H1 (cell line): ENCODE measurements at regions not wholly inside any gene's neighbourhood (a gene's known extent, or its start where the extent isn't known, plus 50 kb on each side); places are given as distances from the start of the nearest gene placed in this dataset.

ENCODE experiments used
- CTCF ChIA-PET: fragments of 300-600 bp; sonication (Branson Sonifier 250); formaldehyde crosslinking; loops from one replicate; lab custom pipeline; 2021; ENCODE audit not compliant: partially characterized antibody; lab: Charles Lee
- POLR2A ChIA-PET: fragments of 300-600 bp; sonication (Branson Sonifier 250); formaldehyde crosslinking; loops from one replicate; lab custom pipeline; 2021; ENCODE audit warnings: inconsistent platforms; ENCODE audit not compliant: partially characterized antibody; lab: Charles Lee
- DNase-seq, 2 experiments: peaks; one replicate each; pipeline versions ENCODE4 v3.0.0 to v3.0.0-alpha.2; 2010 to 2022; ENCODE audit warnings: low spot score in 2 of 2, low read depth in 1 of 2, mixed read lengths in 1 of 2
- FAIRE-seq: peaks from 2 replicates; lab custom pipeline; 2011; peaks lifted over from hg19 to GRCh38; lab: Jason Lieb, UNC
- H2AFZ ChIP-seq: 2 replicates; pipeline ENCODE4 v1.8.1; 2012; ENCODE audit warnings: low read length, inconsistent platforms
- H2AK5ac ChIP-seq: 2 replicates; pipeline ENCODE4 v1.6.1; 2013; ENCODE audit warnings: low read depth, low read length
- H2BK120ac ChIP-seq: replicated peaks from 2 replicates; pipeline ENCODE3; 2013; ENCODE audit warnings: low read depth, low read length, inconsistent platforms
- H2BK12ac ChIP-seq: 2 replicates; pipeline ENCODE4 v1.6.1; 2013; ENCODE audit warnings: low read depth, low read length
- H2BK15ac ChIP-seq: 2 replicates; pipeline ENCODE4 v1.6.1; 2013; ENCODE audit warnings: low read length
- H2BK20ac ChIP-seq: 2 replicates; pipeline ENCODE4 v1.6.1; 2013; ENCODE audit warnings: low read length
- H2BK5ac ChIP-seq: 2 replicates; pipeline ENCODE4 v1.6.1; 2013; ENCODE audit warnings: low read depth, low read length
- H3K14ac ChIP-seq: 2 replicates; pipeline ENCODE4 v1.6.1; 2013; ENCODE audit warnings: inconsistent platforms; ENCODE audit not compliant: insufficient read length
- H3K18ac ChIP-seq: 2 replicates; pipeline ENCODE4 v1.6.1; 2013; ENCODE audit warnings: low read length; ENCODE audit errors: extremely low read depth
- H3K23ac ChIP-seq: 2 replicates; pipeline ENCODE4 v1.6.1; 2013; ENCODE audit warnings: inconsistent platforms; ENCODE audit not compliant: insufficient read length
- H3K23me2 ChIP-seq: 2 replicates; pipeline ENCODE4 v1.6.1; 2013; ENCODE audit warnings: low read depth, low read length
- H3K27ac ChIP-seq: 2 replicates; pipeline ENCODE4 v1.6.1; 2011; ENCODE audit warnings: low read depth, low read length, inconsistent platforms
- H3K27me3 ChIP-seq, 4 experiments: replicated peaks in 1 of 4; 1 replicate in 1 of 4; 2 replicates in 3 of 4; pipeline versions ENCODE4 v1.6.1 to v1.8.1; 2011 to 2013; ENCODE audit warnings: low read length in 3 of 4, mild to moderate bottlenecking in 3 of 4, inconsistent platforms in 2 of 4, mixed read lengths in 2 of 4, moderate library complexity in 1 of 4; ENCODE audit not compliant: control insufficient read depth in 3 of 4, insufficient read depth in 3 of 4; ENCODE audit errors: extremely low read depth in 1 of 4
- H3K36me3 ChIP-seq, 4 experiments: 2 replicates each; pipeline versions ENCODE4 v1.6.1 to v1.8.1; 2011 to 2013; ENCODE audit warnings: mild to moderate bottlenecking in 4 of 4, low read length in 3 of 4, moderate library complexity in 2 of 4, control low read depth in 1 of 4, inconsistent platforms in 1 of 4; ENCODE audit not compliant: insufficient read depth in 4 of 4, control insufficient read depth in 2 of 4
- H3K4ac ChIP-seq: replicated peaks from 2 replicates; pipeline ENCODE3; 2013; ENCODE audit warnings: low read length, low read depth, mixed read lengths, inconsistent platforms; ENCODE audit not compliant: insufficient read length
- H3K4me1 ChIP-seq, 4 experiments: replicated peaks in 1 of 4; 1 replicate in 1 of 4; 2 replicates in 3 of 4; pipeline versions ENCODE4 v1.6.1 to v1.8.1; 2011 to 2013; ENCODE audit warnings: low read length in 3 of 4, inconsistent platforms in 2 of 4, mixed read lengths in 1 of 4; ENCODE audit not compliant: insufficient read depth in 4 of 4, control insufficient read depth in 3 of 4
- H3K4me2 ChIP-seq, 2 experiments: 2 replicates each; pipeline versions ENCODE4 v1.6.1 to v1.8.1; 2011 to 2013; ENCODE audit warnings: low read depth in 2 of 2, low read length in 2 of 2, control low read depth in 1 of 2, inconsistent platforms in 1 of 2, mild to moderate bottlenecking in 1 of 2; ENCODE audit not compliant: insufficient read depth in 1 of 2
- H3K4me3 ChIP-seq, 4 experiments: fragments of 200-600, 300-600 bp in 1 of 4; sonication (generic), shearing (Covaris generic), sonication (Bioruptor Twin) in 1 of 4; 2 replicates each; pipeline versions ENCODE4 v1.5.1 to v1.8.1; 2011 to 2016; ENCODE audit warnings: low read length in 4 of 4, low read depth in 3 of 4, control low read depth in 2 of 4, inconsistent platforms in 2 of 4, mild to moderate bottlenecking in 2 of 4, mixed read lengths in 1 of 4, moderate library complexity in 1 of 4; ENCODE audit not compliant: insufficient read depth in 2 of 4; ENCODE audit errors: extremely low read depth in 1 of 4
- H3K56ac ChIP-seq: replicated peaks from 2 replicates; pipeline ENCODE3; 2013; ENCODE audit warnings: low read depth, mild to moderate bottlenecking, mixed read lengths, low read length, inconsistent platforms; ENCODE audit not compliant: insufficient read length
- H3K79me1 ChIP-seq: 2 replicates; pipeline ENCODE4 v1.6.1; 2013; ENCODE audit warnings: low read depth, low read length, control low read depth
- H3K79me2 ChIP-seq, 2 experiments: 2 replicates each; pipeline versions ENCODE4 v1.6.1 to v1.8.1; 2012 to 2013; ENCODE audit warnings: low read length in 2 of 2, mild to moderate bottlenecking in 2 of 2, inconsistent platforms in 1 of 2; ENCODE audit not compliant: insufficient read depth in 2 of 2, control insufficient read depth in 1 of 2
- H3K9ac ChIP-seq, 4 experiments: replicated peaks in 1 of 4; 1 replicate in 1 of 4; 2 replicates in 3 of 4; pipeline versions ENCODE4 v1.6.1 to v1.8.1; 2011 to 2013; ENCODE audit warnings: low read depth in 3 of 4, low read length in 3 of 4, control low read depth in 2 of 4, mild to moderate bottlenecking in 2 of 4, moderate library complexity in 2 of 4, inconsistent platforms in 1 of 4; ENCODE audit errors: extremely low read depth in 1 of 4
- H3K9me3 ChIP-seq, 2 experiments: 2 replicates each; pipeline versions ENCODE4 v1.6.1 to v1.8.1; 2012 to 2013; ENCODE audit warnings: mild to moderate bottlenecking in 2 of 2, moderate library complexity in 2 of 2, control low read depth in 1 of 2, inconsistent platforms in 1 of 2, low read depth in 1 of 2, low read length in 1 of 2, mixed read lengths in 1 of 2; ENCODE audit not compliant: insufficient read depth in 2 of 2
- H4K20me1 ChIP-seq, 2 experiments: replicated peaks in 1 of 2; 2 replicates each; pipeline versions ENCODE3 to v1.8.1; 2011 to 2013; ENCODE audit warnings: inconsistent platforms in 2 of 2, low read length in 2 of 2, mild to moderate bottlenecking in 1 of 2; ENCODE audit not compliant: insufficient read depth in 2 of 2, control insufficient read depth in 1 of 2
- H4K5ac ChIP-seq: 2 replicates; pipeline ENCODE4 v1.6.1; 2013; ENCODE audit warnings: low read length, low read depth, mixed read lengths, inconsistent platforms; ENCODE audit not compliant: insufficient read length
- H4K8ac ChIP-seq: 2 replicates; pipeline ENCODE4 v1.8.0; 2013; ENCODE audit warnings: mild to moderate bottlenecking, moderate library complexity, low read length, inconsistent platforms; ENCODE audit not compliant: insufficient read depth; ENCODE audit errors: extremely low read depth
- H4K91ac ChIP-seq: replicated peaks from 2 replicates; pipeline ENCODE3; 2013; ENCODE audit warnings: low read length, mixed read lengths, inconsistent platforms; ENCODE audit not compliant: insufficient read length
- ATF3 ChIP-seq: IDR thresholded peaks from 2 replicates; pipeline ENCODE4 v1.6.1; 2011; ENCODE audit warnings: low read depth, mild to moderate bottlenecking, low read length; ENCODE audit not compliant: insufficient read depth
- CBX8 ChIP-seq: fragments of 300-800, 300-1000 bp; sonication (generic); IDR thresholded peaks from 2 replicates; pipeline ENCODE4 v1.7.1; 2016; ENCODE audit warnings: low read depth, low read length, borderline replicate concordance
- CHD2 ChIP-seq: IDR thresholded peaks from 2 replicates; pipeline ENCODE4 v1.6.1; 2012; ENCODE audit warnings: low read length, improper control_type of control experiment
- EGR1 ChIP-seq: IDR thresholded peaks from 2 replicates; pipeline ENCODE4 v1.6.1; 2011; ENCODE audit warnings: low read depth, low read length, borderline replicate concordance
- JUN ChIP-seq: IDR thresholded peaks from 2 replicates; pipeline ENCODE4 v1.6.1; 2011; ENCODE audit warnings: low read depth, mild to moderate bottlenecking, improper control_type of control experiment, low read length
- KDM1A ChIP-seq: fragments of 200-600, 300-600 bp; sonication (generic); IDR thresholded peaks from 2 replicates; pipeline ENCODE4 v1.7.1; 2016; ENCODE audit warnings: mild to moderate bottlenecking, low read length, borderline replicate concordance
- KDM5A ChIP-seq: fragments of 200-600 bp; IDR thresholded peaks from 2 replicates; pipeline ENCODE4 v1.7.1; 2012; ENCODE audit warnings: mild to moderate bottlenecking, low read length, inconsistent platforms, mixed read lengths
- MAX ChIP-seq: IDR thresholded peaks from 2 replicates; pipeline ENCODE4 v1.6.1; 2012; ENCODE audit warnings: inconsistent platforms
- POLR2A ChIP-seq, 2 experiments: IDR thresholded peaks; 1 replicate in 1 of 2; 2 replicates in 1 of 2; pipeline ENCODE4 v1.6.1; 2011; ENCODE audit warnings: low read depth in 2 of 2, low read length in 2 of 2, mild to moderate bottlenecking in 2 of 2; ENCODE audit errors: control extremely low read depth in 1 of 2
- RAD21 ChIP-seq, 2 experiments: IDR thresholded peaks in 1 of 2; conservative IDR thresholded peaks in 1 of 2; 2 replicates each; pipeline ENCODE4 v1.6.1; 2011; ENCODE audit warnings: low read depth in 2 of 2, low read length in 2 of 2, improper control_type of control experiment in 1 of 2, inconsistent platforms in 1 of 2, mild to moderate bottlenecking in 1 of 2, moderate library complexity in 1 of 2
- SUZ12 ChIP-seq: fragments of 200-600 bp; sonication (generic); IDR thresholded peaks from 2 replicates; pipeline ENCODE4 v1.6.1; 2012; ENCODE audit warnings: mild to moderate bottlenecking, inconsistent platforms, low read length, moderate library complexity, mixed read lengths
- TAF7 ChIP-seq: optimal IDR thresholded peaks from 2 replicates; pipeline ENCODE3; 2011; ENCODE audit warnings: low read depth, mild to moderate bottlenecking, inconsistent platforms, low read length, moderate library complexity, borderline replicate concordance
- TBP ChIP-seq: IDR thresholded peaks from 2 replicates; pipeline ENCODE4 v1.6.1; 2011; ENCODE audit warnings: low read depth, low read length, improper control_type of control experiment
- WGBS, 2 experiments: shearing (Covaris generic) in 1 of 2; methylation state at CpG; one replicate each; pipeline versions ENCODE4 v1.1.6 to v1.1.7; 2013 to 2015; ENCODE audit warnings: low lambda C conversion rate in 2 of 2, mixed read lengths in 2 of 2, inconsistent platforms in 1 of 2, low coverage in 1 of 2, missing lambda C conversion rate in 1 of 2; ENCODE audit not compliant: insufficient replicate concordance in 2 of 2, insufficient coverage in 1 of 2, insufficient read length in 1 of 2; ENCODE audit errors: extremely low coverage in 1 of 2, missing lambda C conversion rate in 1 of 2; 5-methylcytosine and 5-hydroxymethylcytosine counted together

- Histone ChIP-seq H3K79me1 (no peaks in the 10 kb centered on the region), H3K9ac (no peak overlapping the region), H3K4me2 (no peak overlapping the region), H3K4me1 (peaks cover 0 to 8% (median 0%) of the 10 kb centered on the region in 4 experiments; a peak in 1 of 7 replicates), H4K5ac (no peak overlapping the region), H3K56ac (no peak overlapping the region), H3K27ac (no peak overlapping the region), H2BK15ac (no peak overlapping the region), H2BK5ac (no peak overlapping the region), H3K79me2 (no peaks in the 10 kb centered on the region), H3K14ac (no peak overlapping the region), H2BK12ac (no peak overlapping the region), H4K20me1 (no peaks in the 10 kb centered on the region), H3K4me3 (no peak overlapping the region), H4K91ac (no peak overlapping the region), H4K8ac (no peak overlapping the region), H3K36me3 (no peaks in the 10 kb centered on the region), H3K23me2 (no peaks in the 10 kb centered on the region), H3K9me3 (0 out of 4 replicates have a peak, but pooled peaks cover 0 to 5% of the 10 kb centered on the region in 2 experiments), H2BK120ac (no peak overlapping the region), H3K27me3 (no peaks in the 10 kb centered on the region; a peak in 1 of 7 replicates), H3K18ac (no peak overlapping the region), H2BK20ac (no peak overlapping the region), H2AFZ (no peak overlapping the region), H3K23ac (no peak overlapping the region), H2AK5ac (no peak overlapping the region), H3K4ac (no peak overlapping the region)
- ChIA-PET CTCF (interaction anchor here (1.4 to 2.0 kb wide), 3 partner anchors 14 to 433 kb away, joined by 3 to 8 read pairs (median 3); no protein-coding TSS in a partner anchor), POLR2A (no interaction called here)
- DNase-seq (no peak), FAIRE-seq (no peak)
- WGBS, 2 experiments, result 81% methylated on average over 5 of the region's 5 CpGs; no CpG with 5 or more reads in 1 of the 2 experiments
- TF ChIP-seq JUN, result no peak
- no peak for TF ChIP-seq MAX
- no peak for TF ChIP-seq KDM5A
- TF ChIP-seq TAF7, result no peak
- no peak for TF ChIP-seq EGR1
- TF ChIP-seq ATF3, result no peak
- TF ChIP-seq TBP, result no peak
- no peak for TF ChIP-seq KDM1A
- no peak for TF ChIP-seq POLR2A (IDR thresholded peaks at IDR 0.05; ENCODE audit: control extremely low read depth in 1 of 2, low read depth in 2 of 2, low read length in 2 of 2)
- TF ChIP-seq RAD21 (IDR thresholded peaks at IDR 0.05 in 1 of 2, conservative IDR thresholded peaks at IDR 0.05 in 1 of 2; ENCODE audit: low read depth in 2 of 2, low read length in 2 of 2), result no peak
- TF ChIP-seq CHD2, result no peak
- TF ChIP-seq CBX8, result no peak
- TF ChIP-seq SUZ12, result no peak
Observed at GRCh38 chr2:200050921-200051610, 95.7 kb downstream of the MAIP1 start.
